GM19240 (cell line): ENCODE measurements at regions not wholly inside any gene's neighbourhood (a gene's known extent, or its start where the extent isn't known, plus 50 kb on each side); places are given as distances from the start of the nearest gene placed in this dataset.
"Not testable (repeated sequence)": the region's sequence is repeated elsewhere in the genome, so short reads cannot be mapped to it uniquely, and the experiment has no call there.

Experiments used
- DNase-seq: peaks from one replicate; pipeline ENCODE4 v3.0.0; 2011; ENCODE audit warnings: low spot score; ENCODE audit not compliant: insufficient read length

DNA sequence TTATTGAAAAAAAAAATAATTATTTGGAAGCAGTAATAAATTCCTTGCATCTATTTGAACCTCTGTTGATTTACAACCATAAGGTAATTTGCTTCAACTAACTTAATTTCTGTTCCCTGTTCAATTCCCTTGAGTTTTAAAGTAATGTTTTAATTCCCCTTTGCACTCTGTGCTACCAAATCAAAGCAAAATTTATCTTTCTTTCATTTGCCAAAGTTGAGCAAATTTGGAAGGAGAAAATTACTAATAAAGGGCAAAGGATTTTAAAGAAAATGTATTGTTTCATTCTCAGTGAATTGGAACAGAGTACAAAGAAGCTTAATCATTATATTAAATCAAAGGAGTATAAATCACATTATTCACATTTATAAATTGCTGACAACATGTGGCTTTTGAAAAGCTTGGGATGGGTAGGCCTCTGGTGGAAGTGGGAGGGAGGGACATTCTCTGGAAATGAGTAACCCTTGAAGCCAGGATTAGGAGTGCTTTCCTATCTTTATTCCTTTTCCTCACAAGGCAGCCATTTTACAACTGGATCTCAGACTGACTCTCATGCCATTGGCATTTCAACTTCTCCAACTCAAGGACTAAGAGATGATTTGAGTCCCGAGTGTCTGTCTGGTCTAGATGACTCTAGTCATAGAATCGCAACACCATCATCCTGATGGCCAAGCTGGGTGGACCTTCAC is 331.6 kb upstream of the DUSP10 start:
- no peak for DNase-seq

DNA sequence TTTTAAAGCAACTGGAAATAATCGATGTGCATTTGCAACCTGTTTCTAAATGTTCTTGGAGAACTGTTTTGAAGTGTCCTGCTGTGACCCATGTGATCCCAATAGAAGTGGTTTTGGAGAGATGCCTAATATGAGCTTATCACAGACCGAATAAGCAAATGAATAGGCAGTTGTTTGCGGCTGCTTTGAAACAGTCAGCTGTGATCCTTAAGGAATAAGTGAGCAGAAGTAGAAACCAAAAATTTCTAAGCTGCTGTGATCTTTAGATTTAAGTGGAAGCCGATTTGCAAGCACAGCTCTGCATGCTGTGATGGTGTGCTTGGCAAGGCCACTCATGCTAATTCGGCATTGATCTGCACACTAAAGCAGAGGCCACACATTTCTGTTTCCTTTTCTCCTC is 329.5 kb upstream of the DUSP10 start:
- DNase-seq = no peak

DNA sequence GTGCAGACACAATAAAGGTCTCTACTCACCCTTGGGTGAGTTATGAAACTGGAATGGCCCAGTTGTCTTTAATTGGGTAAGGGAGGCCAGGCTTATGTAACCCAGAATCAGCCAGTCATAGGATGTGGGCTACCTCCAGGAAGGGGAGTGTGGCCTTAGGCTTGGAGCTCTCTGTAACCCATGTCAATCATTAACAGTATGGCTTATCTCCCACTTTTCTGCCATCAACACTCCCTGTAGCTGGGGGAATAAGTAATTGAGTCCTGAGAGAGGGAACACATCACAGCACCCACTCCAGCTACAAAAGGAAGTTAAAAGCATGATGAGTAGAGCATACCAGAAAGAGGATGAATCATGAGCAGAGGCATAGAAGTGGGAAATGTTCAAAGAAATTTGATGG is 327.0 kb upstream of the DUSP10 start:
- no peak for DNase-seq

DNA sequence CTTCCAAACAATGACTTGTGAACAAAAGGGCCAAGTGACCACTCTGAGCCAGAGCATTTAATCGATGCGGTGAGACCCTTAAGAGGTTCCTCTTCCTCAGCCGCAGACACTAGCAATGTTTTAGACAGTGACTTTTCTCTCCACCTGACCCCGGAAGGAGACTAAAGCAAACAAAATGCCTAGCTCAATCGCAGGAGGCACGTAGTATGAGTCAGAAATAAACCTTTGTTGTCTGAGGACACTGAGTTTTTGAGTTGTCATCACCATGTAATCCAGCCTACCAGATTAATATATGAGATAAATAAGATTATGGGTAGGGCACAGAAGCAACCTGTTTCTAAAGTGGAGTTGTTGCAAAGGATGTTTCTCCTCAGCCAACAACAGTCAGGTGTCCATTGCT is 326.2 kb upstream of the DUSP10 start:
- DNase-seq = no peak

DNA sequence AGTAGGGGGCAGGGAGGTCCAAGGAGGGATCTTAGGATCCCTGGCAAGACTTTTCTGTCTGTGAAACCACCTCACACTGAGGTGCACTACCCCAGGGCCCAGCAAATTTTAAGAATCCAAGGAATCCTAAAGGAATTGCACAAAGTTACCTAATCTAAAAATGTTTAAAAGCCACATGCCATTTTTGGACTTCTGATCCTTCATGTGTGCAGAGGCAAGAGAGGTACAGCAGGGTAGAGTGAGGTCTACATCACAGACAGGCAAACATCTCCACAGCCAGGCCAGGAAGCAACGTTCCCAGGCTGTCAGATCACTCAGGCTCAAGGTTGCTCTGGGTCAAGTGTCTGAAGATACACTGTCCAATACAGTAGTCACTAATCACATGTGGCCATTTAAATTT is 324.6 kb upstream of the DUSP10 start:
- no peak for DNase-seq

DNA sequence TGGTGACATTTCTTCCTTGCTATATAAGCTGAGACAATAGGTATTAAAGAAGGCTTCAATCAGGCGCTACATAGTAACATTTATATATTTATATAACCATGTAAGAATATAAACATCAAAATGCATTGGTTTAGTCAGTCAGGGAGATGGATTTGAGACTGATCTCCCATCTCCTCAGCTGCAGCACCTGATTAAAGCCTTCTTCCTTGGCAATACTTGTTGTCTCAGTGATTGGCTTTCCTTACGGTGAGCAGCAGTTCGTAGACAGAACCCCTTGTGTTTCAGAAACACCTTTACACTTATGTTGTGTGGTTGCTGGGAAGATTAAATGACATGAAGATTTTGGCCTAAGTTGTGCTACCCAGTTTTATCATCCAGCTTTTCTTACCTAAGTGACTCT is 323.3 kb upstream of the DUSP10 start:
- DNase-seq = no peak

DNA sequence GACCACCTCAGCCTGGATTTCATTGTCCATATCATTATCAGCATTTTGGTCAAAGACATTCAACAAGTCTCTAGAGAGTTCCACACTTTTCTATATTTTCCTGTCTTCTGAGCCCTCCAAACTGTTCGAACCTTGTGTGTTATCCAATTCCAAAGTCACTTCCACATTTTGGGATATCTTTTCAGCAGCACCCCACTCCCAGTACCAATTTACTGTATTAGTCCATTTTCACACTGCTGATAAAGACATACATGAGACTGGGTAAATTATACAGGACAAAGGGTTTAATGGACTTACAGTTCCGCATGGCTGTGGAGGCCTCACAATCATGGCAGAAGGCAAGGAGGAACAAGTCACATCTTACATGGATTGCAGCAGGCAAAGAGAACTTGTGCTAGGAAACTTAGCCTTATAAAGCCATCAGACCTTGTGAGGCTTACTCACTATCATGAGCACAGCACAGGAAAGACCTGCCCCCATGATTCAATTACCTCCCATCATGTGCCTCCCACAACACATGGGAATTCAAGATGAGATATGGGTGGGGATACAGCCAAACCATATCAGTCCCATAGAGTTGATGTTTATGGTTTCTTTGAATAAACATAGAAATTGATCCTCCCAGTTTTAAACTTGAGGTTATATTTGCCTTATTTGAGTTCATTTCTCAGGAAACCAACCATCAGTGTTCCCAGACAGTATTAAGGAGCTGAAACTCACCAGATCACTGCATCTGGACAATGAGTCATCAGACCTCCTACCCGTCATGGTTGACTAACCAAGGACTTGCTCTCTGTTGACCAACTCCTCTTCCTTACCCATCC is 322.7 kb upstream of the DUSP10 start:
- DNase-seq = no peak

DNA sequence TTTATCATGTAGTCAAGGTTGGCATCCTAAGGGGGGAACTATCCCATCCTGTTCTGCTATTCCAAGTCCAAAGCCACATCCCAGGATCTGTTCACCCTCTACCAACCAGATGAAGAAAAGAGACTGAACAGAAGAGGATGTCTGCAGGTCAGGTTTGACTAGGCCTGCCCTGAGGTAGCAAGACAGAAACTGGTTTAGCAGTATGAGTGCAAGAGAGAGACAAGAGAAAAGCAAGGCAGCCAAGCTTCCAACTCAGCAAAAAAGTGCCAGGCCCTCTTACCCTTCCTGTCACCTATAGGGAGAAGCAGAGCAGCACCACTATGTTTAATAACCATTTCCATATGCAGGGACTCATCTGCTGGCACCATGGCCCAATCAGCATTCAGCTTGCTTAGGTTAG is 320.8 kb upstream of the DUSP10 start:
- no peak for DNase-seq

DNA sequence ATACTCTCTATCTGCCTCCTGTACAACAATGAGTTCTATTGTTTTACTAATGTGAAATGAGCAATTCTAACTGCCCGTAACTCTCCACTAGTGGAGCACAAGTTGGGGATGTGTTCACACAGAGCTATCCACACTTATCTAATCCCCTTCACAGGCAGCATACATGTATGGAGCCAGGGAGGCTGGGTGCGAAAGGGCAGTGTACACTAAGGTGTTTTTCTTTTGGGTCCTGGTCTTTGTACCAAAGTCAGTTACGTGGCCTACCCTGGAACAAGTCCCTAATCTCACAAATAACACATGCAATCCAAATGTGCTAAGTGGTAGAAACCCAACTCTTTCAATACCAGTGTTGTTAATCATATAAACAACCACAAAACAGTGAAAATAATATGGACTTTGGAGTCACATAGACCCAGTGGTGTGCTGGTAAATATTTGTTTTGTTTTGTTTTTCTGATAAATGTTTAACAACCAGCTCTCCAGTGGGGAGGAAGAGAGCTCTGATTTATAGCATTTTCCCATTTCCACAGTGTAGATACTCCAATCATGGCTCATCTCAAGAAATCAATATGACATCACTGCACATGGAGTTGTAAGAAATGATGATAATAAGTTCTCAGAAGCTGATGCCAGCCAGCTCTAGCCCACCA is 319.9 kb upstream of the DUSP10 start:
- no peak for DNase-seq

DNA sequence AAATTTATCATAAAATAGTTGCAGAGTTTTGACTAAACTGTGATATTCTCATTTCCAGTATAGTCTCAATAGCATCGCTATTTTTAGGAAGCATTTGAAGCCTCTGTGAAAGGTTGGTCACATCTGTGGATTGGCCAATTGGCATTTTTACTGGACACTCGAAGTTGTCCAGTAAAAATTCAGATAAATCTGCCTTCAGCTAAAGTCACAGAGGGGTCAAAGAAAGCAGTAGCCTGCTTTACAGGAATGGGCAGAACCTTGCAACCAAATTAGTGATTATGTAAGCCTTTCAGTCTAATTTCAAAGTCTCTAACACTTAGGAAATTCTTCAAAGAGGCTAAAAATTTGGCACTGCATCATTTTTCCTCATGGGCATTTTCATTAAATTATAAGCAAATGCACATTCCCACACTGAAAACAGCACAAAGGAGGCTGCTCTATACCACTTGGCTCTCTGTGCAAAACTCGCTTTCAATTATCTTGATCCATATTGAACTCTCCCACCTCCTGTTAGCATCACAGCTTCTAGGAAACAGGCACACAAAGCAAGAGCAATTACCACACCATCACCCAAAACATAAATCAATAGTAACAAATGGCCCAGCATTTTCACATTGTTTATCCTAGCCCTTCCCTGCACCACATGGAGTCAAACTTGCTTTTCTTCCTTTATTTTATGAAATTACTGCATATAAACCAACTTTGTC is 318.5 kb upstream of the DUSP10 start:
- no peak for DNase-seq

DNA sequence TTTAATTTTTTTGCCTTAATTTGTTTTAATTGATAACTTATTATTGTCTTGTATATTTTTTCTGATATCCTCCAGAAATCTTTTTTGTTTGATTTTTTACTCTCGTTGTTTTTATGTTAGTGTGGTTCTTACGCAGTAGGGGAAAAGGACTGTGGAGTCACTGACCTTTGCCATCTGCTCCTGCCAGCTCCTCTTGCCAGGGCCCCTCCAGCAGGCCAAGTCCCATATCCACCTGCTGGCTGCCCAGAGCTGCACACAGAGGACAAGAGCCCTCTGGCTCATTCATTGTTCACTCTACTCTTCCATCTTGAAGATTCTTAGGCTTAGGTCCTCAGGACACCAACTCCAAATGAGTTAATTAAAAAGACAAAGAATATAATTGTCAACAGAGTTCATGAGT is 316.4 kb upstream of the DUSP10 start:
- no peak for DNase-seq

DNA sequence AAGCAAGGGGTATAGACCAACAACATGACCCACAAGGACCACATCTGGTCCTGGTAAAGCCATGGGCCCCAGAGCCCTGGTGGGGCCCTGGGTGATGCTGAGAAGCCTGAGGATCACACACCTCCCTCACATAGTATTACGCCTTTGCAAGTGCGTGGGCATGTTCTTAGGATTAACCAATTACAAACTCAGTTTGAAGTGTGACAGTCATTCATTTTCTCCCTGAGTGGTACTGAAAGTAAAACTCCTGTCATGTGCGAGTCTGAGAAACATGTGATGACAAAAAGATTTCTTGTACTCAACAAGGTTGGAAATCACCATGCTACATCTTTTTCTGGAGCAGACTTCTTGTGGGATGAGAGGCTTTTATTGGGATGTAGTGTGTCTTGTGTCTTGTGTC is 315.3 kb upstream of the DUSP10 start:
- no peak for DNase-seq

DNA sequence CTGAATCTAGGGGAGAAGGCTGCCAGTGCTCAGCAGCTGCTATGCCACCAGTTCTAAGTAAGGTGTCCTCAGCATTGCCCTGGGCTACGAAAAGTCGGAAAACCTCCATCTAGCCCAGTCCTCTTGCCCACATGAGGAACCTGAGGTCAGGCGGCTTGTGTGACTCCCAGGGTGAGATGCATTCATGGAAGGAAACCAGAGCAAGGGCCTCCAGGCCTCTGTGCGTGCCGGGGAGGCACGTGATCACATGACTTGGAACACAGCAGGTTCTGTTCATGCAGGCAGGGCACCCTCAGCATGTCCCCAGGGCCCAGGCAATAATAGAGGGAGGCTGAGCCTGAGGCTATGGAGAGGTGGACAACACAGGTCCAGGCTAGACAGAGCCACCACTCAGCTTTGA is 312.5 kb upstream of the DUSP10 start:
- DNase-seq = no peak

DNA sequence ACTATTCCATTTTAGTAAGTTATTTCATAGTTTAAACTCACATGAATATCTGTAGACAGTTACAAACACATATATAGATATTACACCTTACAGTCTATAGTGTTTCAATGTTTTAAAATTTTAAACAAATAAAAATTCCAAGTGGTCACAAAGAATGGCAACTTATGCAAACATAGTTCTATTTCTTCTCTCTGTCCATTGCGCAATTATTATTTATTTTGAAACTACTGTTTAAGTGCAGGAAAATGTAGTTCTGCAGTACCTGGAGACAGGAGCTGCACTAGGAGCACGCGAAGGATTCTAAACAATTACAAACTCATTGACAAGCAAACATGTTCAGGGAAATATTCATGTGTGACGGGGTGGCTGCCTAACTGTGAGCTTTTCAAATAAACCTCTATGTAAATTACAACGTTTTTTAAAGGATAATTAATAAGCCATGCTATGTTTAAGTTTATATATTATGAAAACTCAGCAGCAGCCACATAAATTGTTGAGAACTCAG is 312.0 kb upstream of the DUSP10 start:
- DNase-seq = no peak

DNA sequence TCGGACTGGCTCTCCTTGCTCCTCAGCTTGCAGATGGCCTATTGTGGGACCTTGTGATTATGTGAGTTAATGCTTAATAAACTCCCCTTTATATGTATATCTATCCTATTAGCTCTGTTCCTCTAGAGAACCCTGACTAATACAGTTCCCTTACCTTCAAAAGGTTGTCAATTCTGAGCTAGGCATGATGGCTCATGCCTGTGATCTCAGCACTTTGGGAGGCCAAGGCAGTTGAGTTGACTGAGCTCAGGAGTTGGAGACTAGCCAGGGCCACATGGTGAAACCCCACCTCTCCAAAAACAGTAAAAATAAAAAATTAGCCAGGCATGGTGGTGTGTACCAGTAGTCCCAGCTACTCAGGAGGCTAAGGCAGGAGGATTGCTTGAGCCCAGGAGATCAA is 309.4 kb upstream of the DUSP10 start:
- not testable (repeated sequence) for DNase-seq

DNA sequence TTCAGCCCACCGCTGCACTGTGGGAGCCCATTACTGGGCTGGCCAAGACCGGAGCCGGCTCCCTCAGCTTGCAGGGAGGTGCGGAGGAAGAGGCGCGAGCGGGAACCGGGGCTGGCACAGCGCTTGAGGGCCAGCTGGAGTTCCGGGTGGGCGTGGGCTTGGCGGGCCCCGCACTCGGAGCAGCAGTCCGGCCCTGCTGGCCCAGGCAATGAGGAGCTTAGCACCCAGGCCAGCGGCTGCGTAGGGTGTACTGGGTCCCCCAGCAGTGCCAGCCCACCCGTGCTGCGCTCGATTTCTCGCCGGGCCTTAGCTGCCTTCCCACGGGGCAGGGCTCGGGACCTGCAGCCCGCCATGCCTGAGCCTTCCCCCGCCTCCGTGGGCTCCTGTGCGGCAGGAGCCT is 307.8 kb upstream of the DUSP10 start:
- DNase-seq = not testable (repeated sequence)

DNA sequence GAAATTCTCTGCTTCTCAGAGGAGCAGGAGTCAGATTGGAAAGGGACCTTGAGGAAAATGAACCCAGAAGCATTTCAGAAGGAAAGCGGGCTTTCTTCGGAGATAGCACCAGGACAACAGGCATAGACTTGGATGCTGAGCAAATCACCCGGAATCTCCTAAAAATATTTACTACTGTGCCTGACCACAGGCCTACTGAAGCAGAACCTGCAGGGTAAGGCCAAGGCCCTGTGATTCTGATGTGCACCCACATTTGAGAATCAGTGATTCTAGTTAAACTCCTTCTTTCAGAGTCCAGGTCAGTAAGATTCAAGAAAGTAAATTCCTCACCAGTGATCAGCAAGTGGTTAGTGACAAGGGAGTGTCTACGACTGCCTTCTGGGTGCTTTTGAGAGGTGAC is 307.3 kb upstream of the DUSP10 start:
- DNase-seq = no peak

DNA sequence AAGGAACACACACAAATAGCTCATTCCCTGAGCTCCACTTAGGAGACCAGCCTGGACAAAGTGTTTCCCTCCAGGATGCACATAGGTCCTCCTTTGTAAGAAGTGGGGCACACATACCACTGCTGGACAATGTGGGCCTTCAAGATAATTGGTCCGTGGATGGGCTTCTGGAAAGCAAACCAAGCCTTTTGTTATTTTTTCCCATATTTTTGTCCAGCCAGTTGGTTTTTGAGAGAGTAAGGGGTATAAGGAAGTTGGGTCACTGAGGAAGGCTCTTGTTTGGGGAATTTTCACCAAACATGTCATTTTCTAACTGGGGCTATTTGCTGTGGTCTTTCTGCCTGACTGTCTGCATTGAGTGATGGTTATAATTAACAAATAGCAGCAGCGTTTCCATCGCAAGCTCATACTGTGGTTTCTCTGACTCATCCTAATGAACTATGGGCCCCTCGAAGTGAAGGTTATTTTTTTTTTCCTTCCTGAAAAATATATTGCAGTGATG is 306.3 kb upstream of the DUSP10 start:
- DNase-seq = no peak

DNA sequence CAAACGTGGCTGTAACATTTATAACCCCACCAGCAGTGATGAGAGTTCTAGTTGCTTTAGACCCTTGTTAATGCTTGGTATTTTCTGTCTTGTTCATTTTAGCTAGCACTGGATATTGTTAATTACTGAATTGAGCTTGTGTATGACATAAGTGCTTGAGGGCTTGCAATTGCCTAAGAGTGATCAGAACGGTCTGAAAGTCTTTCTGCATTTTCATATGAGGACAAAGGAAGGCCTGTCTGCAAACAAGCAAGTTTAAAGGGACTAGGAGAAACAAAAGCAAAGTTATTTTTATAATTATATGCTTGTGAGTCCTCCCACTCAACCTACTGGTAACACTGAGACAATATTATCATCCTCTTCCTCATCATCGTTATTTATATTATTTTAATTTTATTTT is 305.5 kb upstream of the DUSP10 start:
- no peak for DNase-seq

DNA sequence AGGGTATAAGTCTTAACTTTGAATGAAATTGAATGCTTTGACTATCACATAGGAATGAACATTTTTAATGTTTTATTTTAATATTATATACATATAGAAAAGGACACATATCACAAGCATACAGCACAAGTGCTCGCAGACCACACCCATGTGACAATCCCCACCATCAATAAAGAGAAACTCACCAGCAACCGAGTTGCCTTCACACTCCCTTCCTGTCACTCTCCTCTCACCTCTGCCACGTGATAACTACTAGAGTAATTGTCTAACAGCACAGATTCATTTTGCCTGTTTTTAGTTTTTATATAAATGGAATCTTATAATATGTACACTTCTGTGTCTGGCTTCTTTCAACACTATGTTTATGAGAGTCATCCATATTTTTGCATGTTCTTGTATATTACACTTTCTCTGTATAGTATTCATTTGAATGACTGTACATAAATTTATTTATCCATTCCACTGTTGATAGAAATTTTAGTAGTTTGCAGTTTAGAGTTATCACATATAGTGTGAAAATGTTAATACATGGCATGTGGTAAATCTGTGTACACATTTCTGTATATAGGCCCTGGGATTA is 304.9 kb upstream of the DUSP10 start:
- no peak for DNase-seq

DNA sequence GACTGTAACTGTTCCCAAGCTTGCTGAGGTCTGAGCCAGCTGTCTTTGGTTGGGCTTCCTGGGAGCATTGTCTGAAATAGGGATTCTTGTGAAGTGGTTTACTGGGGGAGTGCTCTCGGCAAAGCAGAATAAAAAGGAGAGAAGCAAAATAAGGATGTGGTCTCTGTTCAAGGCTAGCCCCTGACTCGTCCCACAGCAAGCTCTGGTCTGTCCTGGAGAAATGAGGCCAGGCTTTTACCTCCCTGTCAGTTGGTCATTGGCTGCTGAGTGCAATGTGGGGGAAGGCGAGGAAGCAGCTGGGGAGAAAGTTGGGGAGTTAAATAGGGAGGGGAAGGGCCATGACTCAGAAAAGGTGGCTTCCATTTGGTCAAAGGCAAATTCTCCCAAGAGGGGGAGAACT is 303.9 kb upstream of the DUSP10 start:
- DNase-seq = no peak
